Epidermal melanocyte (primary cell): ENCODE measurements at regions not wholly inside any gene's neighbourhood (a gene's known extent, or its start where the extent isn't known, plus 50 kb on each side); places are given as distances from the start of the nearest gene placed in this dataset.
"Not testable (repeated sequence)": the region's sequence is repeated elsewhere in the genome, so short reads cannot be mapped to it uniquely, and the experiment has no call there.

Experiments
- DNase-seq: peaks from one replicate; pipeline ENCODE4 v3.0.0; 2011; ENCODE audit warnings: low spot score; ENCODE audit not compliant: insufficient read length

GRCh38 chr7:130943981-130944380 lies 210.0 kb upstream of the KLF14 start:
- DNase-seq, result no peak

DNA sequence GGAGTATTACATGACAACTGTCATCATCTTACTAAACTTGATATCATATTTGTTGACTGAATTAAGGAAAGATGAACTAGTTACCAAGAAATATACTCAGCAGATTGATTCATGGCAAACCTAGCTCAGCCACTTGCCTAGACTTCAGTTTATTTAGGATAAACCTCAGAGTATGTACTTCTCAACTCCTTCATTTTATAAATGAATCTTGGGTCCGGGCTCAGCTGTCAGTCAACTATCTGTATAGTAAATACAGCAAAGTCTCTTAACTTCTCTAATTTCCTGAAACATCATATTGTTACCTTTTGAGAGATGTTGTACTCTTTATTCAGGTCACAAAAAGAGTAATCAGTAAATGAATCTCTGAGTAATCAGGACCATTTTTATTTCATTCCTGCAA lies 211.0 kb upstream of the KLF14 start:
- no peak for DNase-seq

GRCh38 chr7:130945411-130945811 lies 211.4 kb upstream of the KLF14 start:
- no peak for DNase-seq

DNA sequence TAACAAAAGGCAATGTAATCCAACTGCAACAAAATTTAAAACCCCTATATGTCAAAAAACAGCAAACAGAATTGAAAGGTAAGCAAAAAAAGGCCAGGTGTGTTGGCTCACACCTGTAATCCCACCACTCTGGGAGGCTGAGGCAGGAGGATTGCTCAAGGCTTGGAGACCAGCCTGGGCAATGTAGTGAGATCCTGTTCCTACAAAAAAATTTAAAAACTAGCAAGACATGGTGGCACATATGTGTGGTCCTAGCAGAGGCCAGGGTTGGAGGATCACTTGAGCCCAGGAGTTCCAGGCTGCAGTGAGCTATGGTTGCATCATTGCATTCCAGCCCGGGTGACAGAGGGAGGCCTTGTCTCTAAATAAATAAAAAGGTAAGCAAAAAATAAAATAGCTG lies 212.1 kb upstream of the KLF14 start:
- no peak for DNase-seq

GRCh38 chr7:130947792-130948580 lies 214.0 kb upstream of the KLF14 start:
- no peak for DNase-seq

DNA sequence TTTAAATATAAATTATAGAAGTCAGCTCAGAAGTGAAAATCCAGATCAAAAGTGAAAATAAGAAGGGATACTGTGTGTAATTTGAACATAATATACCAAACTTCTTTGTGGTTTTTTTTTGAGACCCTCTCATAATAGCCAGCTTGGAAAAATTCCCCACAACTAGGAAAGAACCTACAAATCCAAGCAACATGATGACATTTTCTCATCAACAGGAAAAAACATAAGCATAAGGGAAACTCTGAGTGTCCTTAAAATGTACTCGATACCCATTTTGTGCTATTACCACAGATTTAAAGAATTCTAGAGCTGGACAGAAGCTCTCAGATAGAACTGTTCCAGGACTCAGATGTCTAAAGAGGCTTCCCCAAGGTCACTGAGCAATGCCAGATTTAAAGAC lies 214.8 kb upstream of the KLF14 start:
- no peak for DNase-seq

- no peak for DNase-seq
Measured at GRCh38 chr7:130949550-130949949, 215.5 kb upstream of the KLF14 start.

DNA sequence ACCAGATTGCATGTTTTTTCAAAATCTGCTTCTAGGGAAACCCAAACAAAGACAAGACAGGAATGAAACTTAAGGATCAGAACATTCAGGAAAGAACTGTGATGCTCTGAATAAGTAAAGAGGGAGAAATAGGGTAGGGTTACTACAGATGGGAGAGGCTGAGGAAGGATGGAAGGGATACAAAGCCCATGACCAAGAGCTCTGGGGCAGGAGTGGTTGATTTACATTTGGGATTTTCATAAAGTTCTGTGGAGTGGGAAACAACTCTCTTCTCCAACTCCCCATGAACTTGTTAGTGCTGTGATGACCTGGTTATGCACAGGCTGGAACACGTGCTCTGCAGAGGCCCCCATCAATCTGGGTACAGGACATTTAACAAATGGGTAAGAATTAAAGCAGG lies 216.0 kb upstream of the KLF14 start:
- DNase-seq, result no peak

DNA sequence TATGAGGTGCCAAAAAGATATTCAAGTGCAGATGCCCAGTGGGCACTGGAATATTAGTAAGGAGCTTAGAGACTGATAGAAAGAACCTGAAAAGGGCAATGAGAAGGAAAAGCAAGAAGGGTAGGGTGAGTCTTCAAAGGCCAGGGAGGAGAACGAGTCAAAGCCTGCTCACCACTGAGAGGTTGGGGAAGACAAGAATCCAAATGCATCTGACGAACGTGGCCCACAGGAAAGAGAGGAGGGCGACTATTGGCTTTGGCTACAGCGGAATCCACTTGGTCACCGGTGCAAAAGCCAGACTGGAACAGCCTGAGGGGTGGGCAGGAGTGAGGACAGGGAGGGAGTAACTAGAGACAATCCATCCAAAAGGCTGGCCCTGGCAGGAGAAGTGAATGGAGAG lies 216.7 kb upstream of the KLF14 start:
- no peak for DNase-seq

GRCh38 chr7:130951303-130951975 lies 217.4 kb upstream of the KLF14 start:
- DNase-seq, result no peak

GRCh38 chr7:130951976-130952876 lies 218.2 kb upstream of the KLF14 start:
- DNase-seq, result no peak

GRCh38 chr7:130953196-130953595 lies 219.2 kb upstream of the KLF14 start:
- no peak for DNase-seq

- no peak for DNase-seq
Measured at GRCh38 chr7:130954918-130955564, 221.0 kb upstream of the KLF14 start.

DNA sequence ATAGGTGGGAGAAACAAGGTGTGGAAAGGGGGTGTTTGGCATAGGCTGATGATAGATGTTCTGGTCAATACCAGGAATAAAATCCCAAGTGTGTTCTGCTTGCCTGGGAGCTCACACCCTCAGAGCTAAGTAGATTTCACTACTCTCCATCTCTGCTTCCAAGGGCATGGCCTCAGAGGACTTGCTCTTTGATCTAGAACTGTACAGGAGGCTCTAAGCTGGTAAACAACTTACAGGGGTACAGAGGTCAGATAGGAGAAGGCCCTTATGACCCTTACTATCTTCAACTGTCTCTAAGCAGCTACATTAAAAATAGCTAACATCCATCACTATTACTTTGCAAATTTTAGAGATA lies 221.5 kb upstream of the KLF14 start:
- DNase-seq, result no peak

DNA sequence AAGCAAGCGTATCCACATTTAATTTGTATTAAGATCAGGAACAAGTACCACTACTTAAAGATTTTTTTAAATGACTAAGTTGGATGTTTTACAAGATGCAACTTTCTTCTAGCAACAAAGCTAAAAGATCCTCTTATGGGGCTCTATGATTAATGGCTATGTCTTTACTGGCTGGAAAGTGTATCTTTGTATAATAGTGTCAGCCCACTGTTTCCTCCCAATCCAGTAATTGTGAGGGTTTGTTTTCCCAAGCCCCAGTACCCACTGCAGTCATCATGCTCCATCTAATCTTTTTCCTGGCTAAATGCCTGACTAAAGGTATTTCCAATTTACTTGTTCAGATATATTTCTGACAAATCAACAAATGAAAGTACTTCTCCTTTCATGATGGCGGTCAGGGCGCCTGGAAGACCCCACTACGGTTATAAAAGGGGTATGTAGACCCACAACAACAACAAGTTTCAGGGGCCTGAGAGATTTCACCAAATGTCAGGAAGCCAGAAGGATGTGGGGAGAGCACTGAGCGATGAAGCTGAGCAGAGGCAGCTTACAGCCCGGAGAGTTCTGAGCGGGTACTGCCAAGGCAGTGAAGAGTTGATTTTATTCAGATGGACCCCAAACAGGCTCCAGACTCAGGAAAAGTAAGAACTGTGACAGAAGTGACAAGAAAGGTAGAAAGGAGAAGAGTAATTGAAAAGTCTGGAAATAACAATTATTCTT lies 222.6 kb upstream of the KLF14 start:
- DNase-seq, result no peak

GRCh38 chr7:130957137-130957513 lies 223.1 kb upstream of the KLF14 start:
- DNase-seq, result no peak

- DNase-seq, result not testable (repeated sequence)
Measured at GRCh38 chr7:130957722-130958435, 223.9 kb upstream of the KLF14 start.

GRCh38 chr7:130958846-130959245 lies 224.8 kb upstream of the KLF14 start:
- DNase-seq, result no peak

DNA sequence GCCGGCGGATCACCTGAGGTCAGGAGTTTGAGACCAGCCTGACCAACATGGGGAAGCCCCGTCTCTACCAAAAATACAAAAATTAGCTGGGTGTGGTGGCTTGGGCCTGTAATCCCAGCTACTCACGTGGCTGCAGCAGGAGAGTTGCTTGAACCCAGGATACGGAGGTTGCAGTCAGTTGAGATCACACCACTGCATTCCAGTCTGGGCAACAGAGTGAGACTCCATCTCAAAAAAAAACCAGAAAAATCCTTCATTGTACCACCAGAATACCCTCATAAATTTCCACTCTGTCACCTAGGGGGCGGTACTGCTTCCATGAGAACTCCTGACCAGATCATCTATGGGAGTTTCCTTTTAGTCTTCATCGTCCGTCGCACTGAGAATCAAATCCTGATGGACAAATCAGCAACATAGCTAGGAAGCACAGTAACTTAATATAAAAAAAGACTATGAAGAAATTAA lies 225.8 kb upstream of the KLF14 start:
- DNase-seq, result no peak
